IMR-90 (cell line): ENCODE measurements at regions not wholly inside any gene's neighbourhood (a gene's known extent, or its start where the extent isn't known, plus 50 kb on each side); places are given as distances from the start of the nearest gene placed in this dataset.

Source experiments
- ATAC-seq: fragments of 200-7000 bp; cut with Tn5 transposase; 2 replicates; pipeline ENCODE4 v1.9.1; 2020; ENCODE audit warnings: low read depth, mild to moderate bottlenecking, moderate library complexity
- BruUV-seq: library from RNA; stranded (reverse); fragments of 400-500 nt; replicated peaks from 2 replicates; lab custom pipeline; 2021; lab: Mats Ljungman, UMichigan
- CTCF ChIA-PET: fragments of 300-600 bp; formaldehyde crosslinking; extraction: SDS; loops from one replicate; lab custom pipeline; 2021; ENCODE audit warnings: antibody characterized with exemption; lab: Yijun Ruan, JAX
- POLR2A ChIA-PET: fragments of 300-600 bp; sonication (Branson Sonifier 250); formaldehyde crosslinking; loops from one replicate; lab custom pipeline; 2022; ENCODE audit warnings: antibody characterized with exemption; ENCODE audit not compliant: unreplicated experiment; lab: Charles Lee
- DNase-seq: peaks from one replicate; pipeline ENCODE4 v3.0.0; 2013
- H2AFZ ChIP-seq: replicated peaks from 2 replicates; pipeline ENCODE3; 2013; ENCODE audit warnings: low read length, mild to moderate bottlenecking; ENCODE audit not compliant: poor library complexity
- H2AK5ac ChIP-seq: 2 replicates; pipeline ENCODE4 v1.6.1; 2013; ENCODE audit warnings: low read depth, low read length, inconsistent platforms
- H2AK9ac ChIP-seq: replicated peaks from 2 replicates; pipeline ENCODE3; 2013; ENCODE audit warnings: mild to moderate bottlenecking, low read depth, low read length, moderate library complexity; ENCODE audit not compliant: poor library complexity
- H2BK120ac ChIP-seq: 2 replicates; pipeline ENCODE4 v1.6.1; 2013; ENCODE audit warnings: low read depth, low read length, inconsistent platforms
- H2BK15ac ChIP-seq: 3 replicates; pipeline ENCODE4 v1.6.1; 2013; ENCODE audit warnings: low read depth, low read length, inconsistent platforms
- H2BK20ac ChIP-seq: 2 replicates; pipeline ENCODE4 v1.6.1; 2013; ENCODE audit warnings: low read depth, mild to moderate bottlenecking, inconsistent platforms, low read length, moderate library complexity
- H2BK5ac ChIP-seq: 2 replicates; pipeline ENCODE4 v1.6.1; 2013; ENCODE audit warnings: mild to moderate bottlenecking, low read depth, low read length, inconsistent platforms; ENCODE audit not compliant: poor library complexity, severe bottlenecking
- H3K14ac ChIP-seq: replicated peaks from 2 replicates; pipeline ENCODE4 v1.6.1; 2013; ENCODE audit warnings: low read depth, low read length, inconsistent platforms
- H3K18ac ChIP-seq: 2 replicates; pipeline ENCODE4 v1.6.1; 2013; ENCODE audit warnings: low read depth, low read length, control low read depth
- H3K23ac ChIP-seq: 2 replicates; pipeline ENCODE4 v1.6.1; 2013; ENCODE audit warnings: low read depth, low read length, inconsistent platforms
- H3K27ac ChIP-seq: 2 replicates; pipeline ENCODE4 v1.5.1; 2013; ENCODE audit warnings: mild to moderate bottlenecking, control low read depth, low read length; ENCODE audit not compliant: insufficient read depth
- H3K27me3 ChIP-seq: 2 replicates; pipeline ENCODE4 v1.6.1; 2013; ENCODE audit warnings: low read length; ENCODE audit not compliant: control insufficient read depth, insufficient read depth
- H3K36me3 ChIP-seq: 2 replicates; pipeline ENCODE4 v1.6.1; 2013; ENCODE audit warnings: low read length, mixed read lengths; ENCODE audit not compliant: control insufficient read depth, insufficient read depth
- H3K4ac ChIP-seq: 2 replicates; pipeline ENCODE4 v1.6.1; 2013; ENCODE audit warnings: low read depth, low read length, inconsistent platforms
- H3K4me1 ChIP-seq: 2 replicates; pipeline ENCODE4 v1.6.1; 2013; ENCODE audit warnings: low read length, mixed read lengths; ENCODE audit not compliant: control insufficient read depth, insufficient read depth
- H3K4me2 ChIP-seq: 2 replicates; pipeline ENCODE4 v1.6.1; 2013; ENCODE audit warnings: low read depth, mild to moderate bottlenecking, control low read depth, low read length, moderate library complexity
- H3K4me3 ChIP-seq: 2 replicates; pipeline ENCODE4 v1.5.1; 2013; ENCODE audit warnings: low read depth, mild to moderate bottlenecking, control low read depth, low read length, moderate library complexity; ENCODE audit not compliant: insufficient read depth
- H3K56ac ChIP-seq: 2 replicates; pipeline ENCODE4 v1.6.1; 2013; ENCODE audit warnings: low read length, inconsistent platforms; ENCODE audit not compliant: insufficient read depth; ENCODE audit errors: extremely low read depth
- H3K79me1 ChIP-seq, 2 experiments: 2 replicates each; pipeline ENCODE4 v1.6.1; 2013; ENCODE audit warnings: low read length in 2 of 2, inconsistent platforms in 1 of 2, low read depth in 1 of 2
- H3K9ac ChIP-seq: 2 replicates; pipeline ENCODE4 v1.6.1; 2013; ENCODE audit warnings: low read depth, low read length, control low read depth
- H3K9me1 ChIP-seq: 2 replicates; pipeline ENCODE4 v1.6.1; 2013; ENCODE audit warnings: low read length, inconsistent platforms; ENCODE audit not compliant: insufficient read depth
- H3K9me3 ChIP-seq: 2 replicates; pipeline ENCODE4 v1.6.1; 2013; ENCODE audit warnings: low read length; ENCODE audit not compliant: control insufficient read depth, insufficient read depth
- H4K20me1 ChIP-seq: 2 replicates; pipeline ENCODE4 v1.6.1; 2013; ENCODE audit warnings: low read length, inconsistent platforms; ENCODE audit not compliant: insufficient read depth
- H4K5ac ChIP-seq: 2 replicates; pipeline ENCODE4 v1.6.1; 2013; ENCODE audit warnings: mild to moderate bottlenecking, low read depth, low read length, control low read depth
- H4K8ac ChIP-seq, 2 experiments: 2 replicates each; pipeline ENCODE4 v1.6.1; 2013; ENCODE audit warnings: low read depth in 2 of 2, low read length in 2 of 2, control low read depth in 1 of 2, inconsistent platforms in 1 of 2
- H4K91ac ChIP-seq: 2 replicates; pipeline ENCODE4 v1.6.1; 2013; ENCODE audit warnings: low read depth, low read length, inconsistent platforms; ENCODE audit not compliant: insufficient read depth
- BHLHE40 ChIP-seq: fragments of 150-350 bp; IDR thresholded peaks from 2 replicates; pipeline ENCODE4 v1.6.1; 2016; ENCODE audit warnings: mild to moderate bottlenecking, low read depth, low read length
- CEBPB ChIP-seq: IDR thresholded peaks from 2 replicates; pipeline ENCODE4 v1.6.1; 2012; ENCODE audit warnings: low read depth, low read length, improper control_type of control experiment
- ELK1 ChIP-seq: fragments of 150-350 bp; IDR thresholded peaks from 2 replicates; pipeline ENCODE4 v1.6.1; 2016; ENCODE audit warnings: low read depth, mild to moderate bottlenecking, low read length, moderate library complexity, borderline replicate concordance
- FOS ChIP-seq: fragments of 150-350 bp; IDR thresholded peaks from 2 replicates; pipeline ENCODE4 v1.6.1; 2016; ENCODE audit warnings: low read depth, low read length
- MAFK ChIP-seq: IDR thresholded peaks from 2 replicates; pipeline ENCODE4 v1.6.1; 2012; ENCODE audit warnings: low read depth, low read length, improper control_type of control experiment
- MAZ ChIP-seq: IDR thresholded peaks from 2 replicates; pipeline ENCODE4 v1.6.1; 2012; ENCODE audit warnings: low read depth, mild to moderate bottlenecking, low read length, improper control_type of control experiment, moderate library complexity, borderline replicate concordance
- MXI1 ChIP-seq: IDR thresholded peaks from 2 replicates; pipeline ENCODE4 v1.6.1; 2012; ENCODE audit warnings: low read depth, mild to moderate bottlenecking, low read length, moderate library complexity, borderline replicate concordance
- RCOR1 ChIP-seq: IDR thresholded peaks from 2 replicates; pipeline ENCODE4 v1.6.1; 2012; ENCODE audit warnings: mild to moderate bottlenecking, low read length, improper control_type of control experiment; ENCODE audit not compliant: insufficient replicate concordance
- SMC3 ChIP-seq: fragments of 150-350 bp; IDR thresholded peaks from 2 replicates; pipeline ENCODE4 v1.6.1; 2016; ENCODE audit warnings: low read depth, mild to moderate bottlenecking, antibody characterized with exemption, low read length, moderate library complexity
- USF2 ChIP-seq: fragments of 150-350 bp; IDR thresholded peaks from 2 replicates; pipeline ENCODE4 v1.6.1; 2017; ENCODE audit warnings: mild to moderate bottlenecking, antibody characterized with exemption, low read length, low read depth
- WGBS, 2 experiments: methylation state at CpG; one replicate each; pipeline versions ENCODE4 v1.1.5 to v1.1.7; 2013; ENCODE audit warnings: missing lambda C conversion rate in 2 of 2; ENCODE audit not compliant: insufficient read length in 1 of 2; ENCODE audit errors: extremely low coverage in 2 of 2; 5-methylcytosine and 5-hydroxymethylcytosine counted together
- dilution Hi-C: fragments of 300-500 bp; cut with HindIII; formaldehyde crosslinking; loops from one replicate; pipeline ENCODE4 v1.14.3; 2018; ENCODE audit warnings: low sequenced_read_pairs; ENCODE audit not compliant: unreplicated experiment
- in situ Hi-C: fragments of 300-500 bp; cut with MboI; formaldehyde crosslinking; loops from 3 replicates; pipeline ENCODE4 v1.14.3; 2019; ENCODE audit warnings: low sequenced_read_pairs, inconsistent platforms, mixed read lengths
- intact Hi-C: fragments of 100-400 bp; cut with micrococcal nuclease; formaldehyde crosslinking; loops from 2 replicates; pipeline ENCODE4 v1.10.0; 2022

DNA sequence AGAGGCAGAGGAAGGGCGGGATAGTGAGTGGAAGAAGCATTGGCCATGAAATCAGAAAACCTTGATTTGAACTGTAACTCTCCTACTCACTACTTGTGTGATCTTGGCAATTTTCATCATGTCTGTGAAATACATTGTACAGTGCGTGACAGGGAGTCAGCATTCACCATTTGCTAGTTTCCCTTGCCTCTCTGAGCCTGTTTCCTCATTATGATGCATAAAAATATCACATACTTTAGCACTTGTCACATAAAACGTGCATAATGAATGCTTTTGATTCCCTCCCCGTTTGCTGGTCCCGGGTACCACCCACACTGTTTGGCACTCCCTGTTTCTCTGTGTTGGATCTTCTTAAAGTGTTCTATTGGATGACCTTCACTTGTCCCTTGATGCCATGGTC lies 101.1 kb upstream of the FRMD6 start:
- in situ Hi-C loops = loop anchor here (10.0 kb wide), 1 partner anchor 224 kb away; no protein-coding TSS in a partner anchor

More for the DNA sequence above, 101.1 kb upstream of the FRMD6 start:
- BruUV-seq = no TSS peak
- H2AFZ ChIP-seq = no peak overlapping the region
- no peak overlapping the region for H3K4me3 ChIP-seq
- peak overlapping the region; percentile 74 for H2BK120ac ChIP-seq
- H3K9ac ChIP-seq = no peak overlapping the region
- H3K27ac ChIP-seq = no peak overlapping the region
- peak overlapping the region; percentile 67; the same call in 1 of the 2 replicates for H4K5ac ChIP-seq
- H3K23ac ChIP-seq = peak overlapping the region; percentile 44
- H2BK5ac ChIP-seq = peak overlapping the region; percentile 34
- no peak overlapping the region for H2AK9ac ChIP-seq
- no peak overlapping the region for H3K56ac ChIP-seq
- H3K9me3 ChIP-seq = no peaks in the 10 kb centered on the region
- TF ChIP-seq MAFK (no peak), ELK1 (no peak), CEBPB (no peak), SMC3 (no peak), RCOR1 (no peak), FOS (no peak), BHLHE40 (no peak), MXI1 (no peak), MAZ (no peak), USF2 (no peak)
- no peak for DNase-seq
- peaks cover 10 to 39% of the 10 kb centered on the region in 2 experiments; a peak in 2 of 4 replicates for H3K79me1 ChIP-seq
- CTCF ChIA-PET = no interaction called here
- peak overlapping the region; percentile 79 for H3K4ac ChIP-seq
- no peaks in the 10 kb centered on the region for H4K20me1 ChIP-seq
- H3K4me1 ChIP-seq = peaks cover 26% of the 10 kb centered on the region
- no peaks in the 10 kb centered on the region for H3K27me3 ChIP-seq
- H3K14ac ChIP-seq = peak overlapping the region; percentile 84; the same call in 1 of the 2 replicates
- peak overlapping the region; percentile 41 to 57; a peak in 3 of 4 replicates for H4K8ac ChIP-seq
- dilution Hi-C loops = no loop called here
- peak overlapping the region; percentile 71 for H4K91ac ChIP-seq
- no peak overlapping the region for H3K4me2 ChIP-seq
- no peaks in the 10 kb centered on the region for H3K36me3 ChIP-seq
- H2BK20ac ChIP-seq = peak overlapping the region; percentile 65
- peak overlapping the region; percentile 94 for H2BK15ac ChIP-seq
- peaks cover 16% of the 10 kb centered on the region for H3K9me1 ChIP-seq
- 86% methylated on average over 1 of the region's 5 CpGs; no CpG with 5 or more reads in 1 of the 2 experiments for WGBS, 2 experiments
- peak overlapping the region; percentile 63 for H2AK5ac ChIP-seq
- POLR2A ChIA-PET = no interaction called here
- H3K18ac ChIP-seq = peak overlapping the region; percentile 84; the same call in 1 of the 2 replicates
- intact Hi-C loops = no loop called here
- ATAC-seq = no peak
